Vagina (tissue), 2 donors: ENCODE measurements at regions not wholly inside any gene's neighbourhood (a gene's known extent, or its start where the extent isn't known, plus 50 kb on each side); places are given as distances from the start of the nearest gene placed in this dataset.

Experiments
- CTCF ChIP-seq, 3 experiments: fragments of 450-650 bp in 2 of 3; fragments of 200-600 bp in 1 of 3; sonication (generic) in 1 of 3; IDR thresholded peaks; one replicate each; pipeline ENCODE4 v1.5.1; 2017 to 2019; ENCODE audit warnings: antibody characterized with exemption in 3 of 3, mild to moderate bottlenecking in 2 of 3, moderate library complexity in 2 of 3
- POLR2AphosphoS5 ChIP-seq, 2 donors: sonication (generic); formaldehyde crosslinking; IDR thresholded peaks; one replicate each; pipeline ENCODE4 v1.9.0; 2017; ENCODE audit warnings: antibody characterized with exemption in 2 of 2, mild to moderate bottlenecking in 2 of 2, low read depth in 1 of 2; ENCODE audit not compliant: insufficient read depth in 1 of 2

DNA sequence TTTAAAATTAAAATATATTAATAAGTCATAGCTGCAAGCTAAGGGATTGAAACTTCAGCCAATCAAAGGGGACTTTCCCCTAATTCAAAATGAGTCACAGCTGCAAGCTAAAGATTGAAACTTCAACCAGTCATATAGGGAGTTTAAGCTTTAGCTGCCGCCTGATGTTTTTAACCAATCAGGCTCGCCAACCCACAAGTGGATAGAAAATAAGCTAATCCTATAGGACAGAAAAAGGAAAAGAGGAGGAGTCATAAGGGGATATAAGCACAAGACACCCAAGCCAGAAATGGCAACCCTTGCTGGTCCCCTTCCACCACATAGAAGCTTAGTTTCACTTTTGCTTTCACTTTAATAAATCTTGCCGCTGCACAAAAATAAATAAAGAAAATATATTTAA is 1154.6 kb downstream of the GALC start:
- TF ChIP-seq CTCF (IDR thresholded peaks at IDR 0.05) (no peak), POLR2AphosphoS5 (IDR thresholded peaks at IDR 0.05; ENCODE audit: insufficient read depth in 1 of 2, low read depth in 1 of 2) (no peak)
